Endothelial cell of umbilical vein (primary cell): ENCODE measurements at regions not wholly inside any gene's neighbourhood (a gene's known extent, or its start where the extent isn't known, plus 50 kb on each side); places are given as distances from the start of the nearest gene placed in this dataset.

Source experiments
- BruUV-seq: library from RNA; stranded (reverse); fragments of 400-500 nt; replicated peaks from 2 replicates; lab custom pipeline; 2021; lab: Mats Ljungman, UMichigan
- CTCF ChIA-PET: fragments of 300-600, 350-600 bp; sonication (Branson Sonifier 250); formaldehyde crosslinking; loops from one replicate; lab custom pipeline; 2021; ENCODE audit warnings: antibody characterized with exemption, inconsistent platforms; lab: Charles Lee
- POLR2A ChIA-PET: fragments of 300-600, 350-600 bp; sonication (Branson Sonifier 250); formaldehyde crosslinking; loops from one replicate; lab custom pipeline; 2021; ENCODE audit warnings: antibody characterized with exemption, inconsistent platforms; lab: Charles Lee
- DNase-seq: peaks from one replicate; pipeline ENCODE4 v3.0.0-alpha.2; 2011; ENCODE audit warnings: low read depth, low spot score
- FAIRE-seq: peaks from 2 replicates; lab custom pipeline; 2011; peaks lifted over from hg19 to GRCh38; lab: Jason Lieb, UNC
- H2AFZ ChIP-seq: 2 replicates; pipeline ENCODE4 v1.6.0; 2012; ENCODE audit warnings: low read depth, low read length, control low read depth, inconsistent platforms
- H3K27ac ChIP-seq: 2 replicates; pipeline ENCODE4 v1.5.1; 2011; ENCODE audit warnings: low read depth, mild to moderate bottlenecking, control low read depth, low read length, moderate library complexity; ENCODE audit not compliant: insufficient read depth
- H3K27me3 ChIP-seq, 2 experiments: 2 replicates each; pipeline versions ENCODE4 v1.6.0 to v1.6.1; 2011; ENCODE audit warnings: low read length in 2 of 2, mixed read lengths in 1 of 2; ENCODE audit not compliant: control insufficient read depth in 2 of 2, insufficient read depth in 2 of 2
- H3K36me3 ChIP-seq, 2 experiments: 2 replicates in 1 of 2; 3 replicates in 1 of 2; pipeline ENCODE4 v1.5.1; 2011; ENCODE audit warnings: low read length in 2 of 2, mild to moderate bottlenecking in 1 of 2, moderate library complexity in 1 of 2; ENCODE audit not compliant: control insufficient read depth in 2 of 2, insufficient read depth in 2 of 2; ENCODE audit errors: extremely low read depth in 1 of 2
- H3K4me1 ChIP-seq: 3 replicates; pipeline ENCODE4 v1.5.1; 2011; ENCODE audit warnings: mild to moderate bottlenecking, low read length; ENCODE audit not compliant: control insufficient read depth, insufficient read depth; ENCODE audit errors: extremely low read depth
- H3K4me2 ChIP-seq: 2 replicates; pipeline ENCODE4 v1.6.1; 2011; ENCODE audit warnings: low read length, control low read depth, mixed read lengths; ENCODE audit not compliant: insufficient read depth
- H3K4me3 ChIP-seq, 3 experiments: fragments of 200-600 bp in 1 of 3; sonication (generic), shearing (Covaris generic) in 1 of 3; replicated peaks in 1 of 3; 2 replicates each; pipeline ENCODE4 v1.5.1; 2011 to 2016; ENCODE audit warnings: control low read depth in 3 of 3, low read length in 3 of 3, mild to moderate bottlenecking in 2 of 3, inconsistent platforms in 1 of 3, low read depth in 1 of 3, moderate library complexity in 1 of 3; ENCODE audit not compliant: insufficient read depth in 1 of 3
- H3K79me2 ChIP-seq: 2 replicates; pipeline ENCODE4 v1.6.0; 2012; ENCODE audit warnings: low read length, inconsistent platforms; ENCODE audit not compliant: control insufficient read depth, insufficient read depth
- H3K9ac ChIP-seq: replicated peaks from 2 replicates; pipeline ENCODE3; 2011; ENCODE audit warnings: low read length, control low read depth; ENCODE audit not compliant: insufficient read depth; ENCODE audit errors: extremely low read depth
- H3K9me1 ChIP-seq: replicated peaks from 3 replicates; pipeline ENCODE4 v1.6.0; 2011; ENCODE audit warnings: mild to moderate bottlenecking, low read length; ENCODE audit not compliant: control insufficient read depth, insufficient read depth; ENCODE audit errors: extremely low read depth
- H3K9me3 ChIP-seq: replicated peaks from 2 replicates; pipeline ENCODE4 v1.5.1; 2012; ENCODE audit warnings: low read length, inconsistent platforms; ENCODE audit not compliant: control insufficient read depth, insufficient read depth
- H4K20me1 ChIP-seq: replicated peaks from 2 replicates; pipeline ENCODE3; 2011; ENCODE audit warnings: mild to moderate bottlenecking, low read length; ENCODE audit not compliant: control insufficient read depth, insufficient read depth; ENCODE audit errors: extremely low read depth
- EZH2 ChIP-seq: IDR thresholded peaks from 2 replicates; pipeline ENCODE4 v1.6.1; 2012; ENCODE audit warnings: borderline replicate concordance, low read depth, mild to moderate bottlenecking, moderate library complexity, low read length, inconsistent platforms; ENCODE audit not compliant: severe bottlenecking
- FOS ChIP-seq: IDR thresholded peaks from 2 replicates; pipeline ENCODE4 v1.6.1; 2011; ENCODE audit warnings: mild to moderate bottlenecking, low read length, moderate library complexity, borderline replicate concordance; ENCODE audit not compliant: insufficient read depth
- GATA2 ChIP-seq: IDR thresholded peaks from 2 replicates; pipeline ENCODE4 v1.7.0; 2011; ENCODE audit warnings: low read depth, mild to moderate bottlenecking, moderate library complexity, mixed read lengths, low read length; ENCODE audit not compliant: insufficient read length, insufficient read depth
- JUN ChIP-seq: IDR thresholded peaks from 2 replicates; pipeline ENCODE4 v1.6.1; 2011; ENCODE audit warnings: borderline replicate concordance, low read depth; ENCODE audit not compliant: insufficient read length, insufficient read depth
- MYC ChIP-seq: IDR thresholded peaks from one replicate; pipeline ENCODE4 v1.6.1; 2011; ENCODE audit warnings: mild to moderate bottlenecking, low read depth, low read length
- POLR2A ChIP-seq: IDR thresholded peaks from 2 replicates; pipeline ENCODE4 v1.6.1; 2012; ENCODE audit warnings: low read depth, mild to moderate bottlenecking, control low read depth, low read length
- POLR2AphosphoS5 ChIP-seq: IDR thresholded peaks from 2 replicates; pipeline ENCODE4 v1.6.1; 2012; ENCODE audit warnings: low read depth, mild to moderate bottlenecking, control low read depth, low read length, moderate library complexity; ENCODE audit not compliant: insufficient read depth
- dilution Hi-C: fragments of 300-500 bp; cut with MboI; formaldehyde crosslinking; loops from one replicate; pipeline ENCODE4 v1.15.0; 2019; ENCODE audit warnings: low sequenced_read_pairs; ENCODE audit not compliant: extremely low pct_ligation_motif_present
- intact Hi-C: fragments of 100-400 bp; cut with micrococcal nuclease; formaldehyde crosslinking; loops from one replicate; pipeline ENCODE4 v1.10.0; 2022
- TF ChIP-seq, protein P1 (sequence below): IDR thresholded peaks from 2 replicates; pipeline ENCODE4 v1.6.1; 2011; ENCODE audit not compliant: insufficient read depth, insufficient read length
- TF ChIP-seq, protein P2 (sequence below), 2 donors: IDR thresholded peaks; 1 replicate in 1 of 2; 2 replicates in 1 of 2; pipeline ENCODE4 v1.5.1; 2011; ENCODE audit warnings: low read length in 2 of 2, mild to moderate bottlenecking in 2 of 2, moderate library complexity in 2 of 2, control low read depth in 1 of 2, inconsistent platforms in 1 of 2, low read depth in 1 of 2; ENCODE audit not compliant: insufficient read depth in 1 of 2; ENCODE audit errors: extremely low read depth in 1 of 2

- FAIRE-seq (no peak), DNase-seq (no peak)
- POLR2A ChIA-PET = no interaction called here
Observed at GRCh38 chr1:67572594-67573221, 112.3 kb upstream of the GADD45A start.

More at GRCh38 chr1:67572594-67573221, 112.3 kb upstream of the GADD45A start:
- H3K27ac ChIP-seq = no peak overlapping the region
- BruUV-seq = no TSS peak
- intact Hi-C loops = no loop called here
- dilution Hi-C loops = no loop called here
- H2AFZ ChIP-seq = no peak overlapping the region
- H3K79me2 ChIP-seq = no peaks in the 10 kb centered on the region
- no peaks in the 10 kb centered on the region for H3K27me3 ChIP-seq
- H3K4me2 ChIP-seq = no peak overlapping the region
- no peaks in the 10 kb centered on the region for H3K9me1 ChIP-seq
- TF ChIP-seq EZH2 (no peak), JUN (no peak), GATA2 (no peak), FOS (no peak), MYC (no peak), POLR2AphosphoS5 (no peak), POLR2A (no peak)
- TF ChIP-seq, protein P1, sequence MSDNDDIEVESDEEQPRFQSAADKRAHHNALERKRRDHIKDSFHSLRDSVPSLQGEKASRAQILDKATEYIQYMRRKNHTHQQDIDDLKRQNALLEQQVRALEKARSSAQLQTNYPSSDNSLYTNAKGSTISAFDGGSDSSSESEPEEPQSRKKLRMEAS = no peak
- TF ChIP-seq, protein P2, sequence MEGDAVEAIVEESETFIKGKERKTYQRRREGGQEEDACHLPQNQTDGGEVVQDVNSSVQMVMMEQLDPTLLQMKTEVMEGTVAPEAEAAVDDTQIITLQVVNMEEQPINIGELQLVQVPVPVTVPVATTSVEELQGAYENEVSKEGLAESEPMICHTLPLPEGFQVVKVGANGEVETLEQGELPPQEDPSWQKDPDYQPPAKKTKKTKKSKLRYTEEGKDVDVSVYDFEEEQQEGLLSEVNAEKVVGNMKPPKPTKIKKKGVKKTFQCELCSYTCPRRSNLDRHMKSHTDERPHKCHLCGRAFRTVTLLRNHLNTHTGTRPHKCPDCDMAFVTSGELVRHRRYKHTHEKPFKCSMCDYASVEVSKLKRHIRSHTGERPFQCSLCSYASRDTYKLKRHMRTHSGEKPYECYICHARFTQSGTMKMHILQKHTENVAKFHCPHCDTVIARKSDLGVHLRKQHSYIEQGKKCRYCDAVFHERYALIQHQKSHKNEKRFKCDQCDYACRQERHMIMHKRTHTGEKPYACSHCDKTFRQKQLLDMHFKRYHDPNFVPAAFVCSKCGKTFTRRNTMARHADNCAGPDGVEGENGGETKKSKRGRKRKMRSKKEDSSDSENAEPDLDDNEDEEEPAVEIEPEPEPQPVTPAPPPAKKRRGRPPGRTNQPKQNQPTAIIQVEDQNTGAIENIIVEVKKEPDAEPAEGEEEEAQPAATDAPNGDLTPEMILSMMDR (IDR thresholded peaks at IDR 0.05; ENCODE audit: extremely low read depth in 1 of 2, insufficient read depth in 1 of 2, low read depth in 1 of 2, low read length in 2 of 2) = no peak
- no peaks in the 10 kb centered on the region for H3K9me3 ChIP-seq
- CTCF ChIA-PET = interaction anchor here (0.9 to 4.6 kb wide), 6 partner anchors 9 to 188 kb away, joined by 3 to 27 read pairs (median 10); no protein-coding TSS in a partner anchor
- H3K36me3 ChIP-seq = no peaks in the 10 kb centered on the region
- H3K9ac ChIP-seq = no peak overlapping the region
- H3K4me3 ChIP-seq = no peak overlapping the region
- H3K4me1 ChIP-seq = peaks cover 5% of the 10 kb centered on the region
- no peaks in the 10 kb centered on the region for H4K20me1 ChIP-seq
